Progenitor cell of endocrine pancreas (in vitro differentiated cells): ENCODE measurements at regions not wholly inside any gene's neighbourhood (a gene's known extent, or its start where the extent isn't known, plus 50 kb on each side); places are given as distances from the start of the nearest gene placed in this dataset.

Source experiments
- DNase-seq: peaks from one replicate; pipeline ENCODE4 v3.0.0; 2021; ENCODE audit warnings: low spot score; ENCODE audit not compliant: unreplicated experiment
- H3K27ac Mint-ChIP-seq: 2 replicates; pipeline ENCODE4 v1.8.0; 2021; ENCODE audit warnings: mild to moderate bottlenecking, moderate library complexity, mixed read lengths
- H3K27me3 Mint-ChIP-seq: 2 replicates; pipeline ENCODE4 v1.8.0; 2021; ENCODE audit warnings: mixed read lengths
- H3K36me3 Mint-ChIP-seq: 2 replicates; pipeline ENCODE4 v1.8.0; 2022; ENCODE audit warnings: mixed read lengths; ENCODE audit not compliant: insufficient read depth
- H3K4me1 Mint-ChIP-seq: 2 replicates; pipeline ENCODE4 v1.8.0; 2021; ENCODE audit warnings: low read depth, mixed read lengths
- H3K4me3 Mint-ChIP-seq: 2 replicates; pipeline ENCODE4 v1.8.0; 2021; ENCODE audit warnings: low read depth, mild to moderate bottlenecking, moderate library complexity, mixed read lengths
- H3K9me3 Mint-ChIP-seq: 2 replicates; pipeline ENCODE4 v1.8.0; 2021; ENCODE audit warnings: low read depth, mixed read lengths
- TF ChIP-seq, protein P1 (sequence below): fragments of 200-600 bp; sonication (generic); IDR thresholded peaks from one replicate; pipeline ENCODE4 v1.5.0; 2021; ENCODE audit warnings: antibody characterized with exemption, mild to moderate bottlenecking; ENCODE audit not compliant: unreplicated experiment

GRCh38 chr18:40485318-40485717, 1469.7 kb upstream of the PIK3C3 start:
- H3K36me3 Mint-ChIP-seq = no peaks in the 10 kb centered on the region
- no peak for DNase-seq
- no peak overlapping the region for H3K4me3 Mint-ChIP-seq
- H3K4me1 Mint-ChIP-seq = peaks cover 7% of the 10 kb centered on the region
- H3K9me3 Mint-ChIP-seq = peaks cover 3% of the 10 kb centered on the region
- H3K27ac Mint-ChIP-seq = no peak overlapping the region
- TF ChIP-seq, protein P1, sequence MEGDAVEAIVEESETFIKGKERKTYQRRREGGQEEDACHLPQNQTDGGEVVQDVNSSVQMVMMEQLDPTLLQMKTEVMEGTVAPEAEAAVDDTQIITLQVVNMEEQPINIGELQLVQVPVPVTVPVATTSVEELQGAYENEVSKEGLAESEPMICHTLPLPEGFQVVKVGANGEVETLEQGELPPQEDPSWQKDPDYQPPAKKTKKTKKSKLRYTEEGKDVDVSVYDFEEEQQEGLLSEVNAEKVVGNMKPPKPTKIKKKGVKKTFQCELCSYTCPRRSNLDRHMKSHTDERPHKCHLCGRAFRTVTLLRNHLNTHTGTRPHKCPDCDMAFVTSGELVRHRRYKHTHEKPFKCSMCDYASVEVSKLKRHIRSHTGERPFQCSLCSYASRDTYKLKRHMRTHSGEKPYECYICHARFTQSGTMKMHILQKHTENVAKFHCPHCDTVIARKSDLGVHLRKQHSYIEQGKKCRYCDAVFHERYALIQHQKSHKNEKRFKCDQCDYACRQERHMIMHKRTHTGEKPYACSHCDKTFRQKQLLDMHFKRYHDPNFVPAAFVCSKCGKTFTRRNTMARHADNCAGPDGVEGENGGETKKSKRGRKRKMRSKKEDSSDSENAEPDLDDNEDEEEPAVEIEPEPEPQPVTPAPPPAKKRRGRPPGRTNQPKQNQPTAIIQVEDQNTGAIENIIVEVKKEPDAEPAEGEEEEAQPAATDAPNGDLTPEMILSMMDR = no peak
- H3K27me3 Mint-ChIP-seq = no peaks in the 10 kb centered on the region

DNA sequence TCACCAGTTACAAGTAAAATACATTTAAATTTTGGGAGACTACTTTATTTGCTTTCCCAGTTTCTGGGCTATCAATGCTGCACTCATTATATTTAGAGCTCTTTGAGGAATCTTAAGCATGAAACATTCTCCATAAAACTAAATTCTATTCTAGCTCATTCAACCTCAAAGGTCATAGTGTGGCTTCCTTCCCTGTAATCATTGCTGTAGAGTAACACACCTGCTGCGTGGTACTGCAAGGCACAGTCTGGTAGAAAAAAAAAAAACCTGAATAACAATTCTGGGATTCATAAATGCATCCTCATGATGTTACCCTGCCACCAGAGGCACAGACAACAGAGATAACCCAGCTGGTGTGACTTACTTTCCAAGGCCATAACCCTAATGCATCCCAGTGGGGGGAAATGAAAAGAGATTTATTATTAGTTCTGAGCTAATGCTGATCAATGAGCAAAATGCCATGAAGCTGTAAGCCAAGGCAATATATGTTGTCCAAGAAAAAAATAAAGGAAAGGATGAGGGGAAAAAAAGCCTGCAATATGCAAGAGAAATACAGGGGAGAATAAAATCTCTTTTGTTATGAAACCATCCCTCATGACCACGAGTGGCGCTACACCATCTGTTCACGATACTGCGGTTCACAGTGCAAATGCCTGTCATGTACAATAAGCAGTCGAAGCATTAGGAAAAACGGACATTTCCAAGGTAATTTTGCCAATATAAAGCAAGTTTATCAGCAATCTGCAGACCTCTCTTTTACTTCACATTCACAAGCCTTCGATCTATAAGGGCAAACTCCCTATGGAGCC, 1481.6 kb upstream of the PIK3C3 start:
- H3K27me3 Mint-ChIP-seq = peaks cover 6% of the 10 kb centered on the region
- H3K27ac Mint-ChIP-seq = peak overlapping the region; percentile 63
- peaks cover 6% of the 10 kb centered on the region for H3K9me3 Mint-ChIP-seq
- no peak overlapping the region for H3K4me3 Mint-ChIP-seq
- H3K36me3 Mint-ChIP-seq = peaks cover 1% of the 10 kb centered on the region
- no peak for DNase-seq
- TF ChIP-seq, protein P1 = no peak
- peaks cover 26% of the 10 kb centered on the region for H3K4me1 Mint-ChIP-seq

DNA sequence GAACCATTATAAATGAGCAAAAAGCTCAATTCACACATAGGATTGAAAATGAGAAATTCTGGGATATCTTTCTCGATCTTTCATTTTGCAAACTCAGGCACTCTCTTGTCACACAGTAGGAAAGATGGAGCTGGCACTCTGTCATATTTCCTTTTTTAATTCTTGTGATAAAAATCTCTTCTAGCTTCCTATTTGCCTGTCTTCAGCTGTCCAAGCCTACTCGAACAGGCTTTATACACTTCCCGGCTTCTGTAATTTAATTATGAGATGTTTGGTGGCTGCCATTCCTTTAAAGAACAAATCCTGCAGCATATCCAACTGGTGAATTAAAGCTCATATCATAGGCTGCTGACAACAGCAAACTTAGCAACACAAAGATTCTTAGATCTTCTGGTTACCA, 1484.3 kb upstream of the PIK3C3 start:
- H3K9me3 Mint-ChIP-seq = peaks cover 6% of the 10 kb centered on the region
- peaks cover 6% of the 10 kb centered on the region for H3K27me3 Mint-ChIP-seq
- peaks cover 1% of the 10 kb centered on the region for H3K36me3 Mint-ChIP-seq
- TF ChIP-seq, protein P1 = no peak
- no peak overlapping the region for H3K27ac Mint-ChIP-seq
- no peak overlapping the region for H3K4me3 Mint-ChIP-seq
- DNase-seq = no peak
- peaks cover 29% of the 10 kb centered on the region for H3K4me1 Mint-ChIP-seq

DNA sequence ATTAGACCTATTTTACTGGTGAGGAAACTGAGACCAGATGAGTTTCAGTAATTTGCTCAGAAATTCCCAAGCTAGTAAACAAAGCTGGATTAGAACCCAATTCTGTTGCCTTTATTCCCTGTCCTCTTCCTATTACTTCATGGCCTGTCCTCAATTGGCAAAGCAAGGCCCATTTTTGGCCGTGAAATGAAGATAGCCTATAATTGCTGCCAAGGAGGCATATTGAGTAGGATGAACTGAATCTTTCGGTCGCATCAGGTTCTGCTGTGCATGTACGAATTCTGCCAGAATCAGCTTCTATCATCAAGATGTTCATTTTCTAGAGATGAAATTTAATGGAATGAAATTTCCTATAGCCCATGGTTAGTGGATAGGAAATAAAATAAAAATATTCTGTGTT, 1485.2 kb upstream of the PIK3C3 start:
- no peak overlapping the region for H3K27ac Mint-ChIP-seq
- no peak for DNase-seq
- peaks cover 1% of the 10 kb centered on the region for H3K36me3 Mint-ChIP-seq
- H3K4me3 Mint-ChIP-seq = no peak overlapping the region
- peaks cover 6% of the 10 kb centered on the region for H3K27me3 Mint-ChIP-seq
- peaks cover 6% of the 10 kb centered on the region for H3K9me3 Mint-ChIP-seq
- peaks cover 29% of the 10 kb centered on the region for H3K4me1 Mint-ChIP-seq
- TF ChIP-seq, protein P1 = no peak

DNA sequence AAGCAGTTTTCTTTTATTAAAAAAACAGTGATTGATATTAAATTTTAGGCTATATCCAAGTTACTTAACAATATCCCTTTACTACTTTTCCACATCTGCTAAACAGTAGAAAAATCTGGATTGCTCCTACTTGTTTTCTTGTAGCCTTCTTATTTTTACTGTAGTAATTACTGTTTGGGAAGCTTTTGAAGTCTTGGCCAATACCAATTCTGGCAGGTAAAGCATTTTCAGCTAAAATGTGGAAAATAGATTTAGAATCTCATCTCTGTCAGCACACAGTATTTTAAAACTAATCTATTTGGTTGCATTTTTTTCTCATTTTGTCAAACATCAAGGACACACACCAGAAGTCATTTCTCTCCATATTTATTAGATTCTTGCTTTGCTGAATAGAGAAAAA, 1485.7 kb upstream of the PIK3C3 start:
- TF ChIP-seq, protein P1 = no peak
- Mint-ChIP-seq H3K4me1 (peaks cover 29% of the 10 kb centered on the region), H3K9me3 (peaks cover 6% of the 10 kb centered on the region), H3K27me3 (peaks cover 5% of the 10 kb centered on the region), H3K27ac (no peak overlapping the region), H3K36me3 (peaks cover 1% of the 10 kb centered on the region), H3K4me3 (no peak overlapping the region)
- DNase-seq = no peak
